Endothelial cell (in vitro differentiated cells): ENCODE measurements at regions not wholly inside any gene's neighbourhood (a gene's known extent, or its start where the extent isn't known, plus 50 kb on each side); places are given as distances from the start of the nearest gene placed in this dataset.

Experiments
- DNase-seq: peaks from one replicate; pipeline ENCODE4 v3.0.0; 2021; ENCODE audit warnings: low spot score
- H3K27ac Mint-ChIP-seq: one replicate; pipeline ENCODE4 v1.8.0; 2021; ENCODE audit warnings: mixed read lengths, inconsistent platforms; ENCODE audit not compliant: unreplicated experiment
- H3K27me3 Mint-ChIP-seq: one replicate; pipeline ENCODE4 v1.8.0; 2021; ENCODE audit warnings: mild to moderate bottlenecking, moderate library complexity, mixed read lengths, inconsistent platforms; ENCODE audit not compliant: unreplicated experiment
- H3K36me3 Mint-ChIP-seq: one replicate; pipeline ENCODE4 v1.8.0; 2021; ENCODE audit warnings: mild to moderate bottlenecking, low read depth, mixed read lengths, inconsistent platforms; ENCODE audit not compliant: unreplicated experiment
- H3K4me1 Mint-ChIP-seq: one replicate; pipeline ENCODE4 v1.8.0; 2021; ENCODE audit warnings: mild to moderate bottlenecking, mixed read lengths, inconsistent platforms; ENCODE audit not compliant: unreplicated experiment
- H3K4me3 Mint-ChIP-seq: one replicate; pipeline ENCODE4 v1.8.0; 2021; ENCODE audit warnings: mild to moderate bottlenecking, mixed read lengths, inconsistent platforms; ENCODE audit not compliant: unreplicated experiment
- H3K9me3 Mint-ChIP-seq: one replicate; pipeline ENCODE4 v1.8.0; 2021; ENCODE audit warnings: mixed read lengths, inconsistent platforms; ENCODE audit not compliant: unreplicated experiment
- TF ChIP-seq, protein P1 (sequence below): fragments of 200-600 bp; sonication (generic); IDR thresholded peaks from one replicate; pipeline ENCODE4 v1.5.0; 2021; ENCODE audit warnings: antibody characterized with exemption; ENCODE audit not compliant: unreplicated experiment

DNA sequence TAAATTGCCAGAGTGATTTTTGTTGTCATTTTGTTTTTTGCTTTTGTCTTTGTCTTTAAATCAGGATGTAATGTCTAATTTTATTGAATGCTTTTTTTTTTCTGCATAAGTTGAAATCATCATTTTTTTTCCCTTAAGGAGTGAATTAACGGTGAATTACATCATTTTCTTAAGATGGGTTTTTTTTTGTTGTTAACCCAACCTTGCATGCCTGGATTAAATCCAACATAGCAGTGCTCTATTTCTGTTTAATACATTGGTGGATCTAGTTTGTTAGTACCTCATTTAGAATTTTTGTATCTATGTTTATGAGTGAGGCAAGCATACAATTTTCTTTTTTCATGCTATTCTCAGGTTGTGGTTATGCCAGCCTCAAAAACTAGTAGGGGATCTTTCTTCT, 186.4 kb upstream of the TMC3 start:
- Mint-ChIP-seq H3K36me3 (no peaks in the 10 kb centered on the region), H3K9me3 (no peaks in the 10 kb centered on the region), H3K4me1 (no peaks in the 10 kb centered on the region), H3K4me3 (no peak overlapping the region), H3K27ac (no peak overlapping the region), H3K27me3 (no peaks in the 10 kb centered on the region)
- TF ChIP-seq, protein P1, sequence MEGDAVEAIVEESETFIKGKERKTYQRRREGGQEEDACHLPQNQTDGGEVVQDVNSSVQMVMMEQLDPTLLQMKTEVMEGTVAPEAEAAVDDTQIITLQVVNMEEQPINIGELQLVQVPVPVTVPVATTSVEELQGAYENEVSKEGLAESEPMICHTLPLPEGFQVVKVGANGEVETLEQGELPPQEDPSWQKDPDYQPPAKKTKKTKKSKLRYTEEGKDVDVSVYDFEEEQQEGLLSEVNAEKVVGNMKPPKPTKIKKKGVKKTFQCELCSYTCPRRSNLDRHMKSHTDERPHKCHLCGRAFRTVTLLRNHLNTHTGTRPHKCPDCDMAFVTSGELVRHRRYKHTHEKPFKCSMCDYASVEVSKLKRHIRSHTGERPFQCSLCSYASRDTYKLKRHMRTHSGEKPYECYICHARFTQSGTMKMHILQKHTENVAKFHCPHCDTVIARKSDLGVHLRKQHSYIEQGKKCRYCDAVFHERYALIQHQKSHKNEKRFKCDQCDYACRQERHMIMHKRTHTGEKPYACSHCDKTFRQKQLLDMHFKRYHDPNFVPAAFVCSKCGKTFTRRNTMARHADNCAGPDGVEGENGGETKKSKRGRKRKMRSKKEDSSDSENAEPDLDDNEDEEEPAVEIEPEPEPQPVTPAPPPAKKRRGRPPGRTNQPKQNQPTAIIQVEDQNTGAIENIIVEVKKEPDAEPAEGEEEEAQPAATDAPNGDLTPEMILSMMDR, result no peak
- DNase-seq, result no peak

DNA sequence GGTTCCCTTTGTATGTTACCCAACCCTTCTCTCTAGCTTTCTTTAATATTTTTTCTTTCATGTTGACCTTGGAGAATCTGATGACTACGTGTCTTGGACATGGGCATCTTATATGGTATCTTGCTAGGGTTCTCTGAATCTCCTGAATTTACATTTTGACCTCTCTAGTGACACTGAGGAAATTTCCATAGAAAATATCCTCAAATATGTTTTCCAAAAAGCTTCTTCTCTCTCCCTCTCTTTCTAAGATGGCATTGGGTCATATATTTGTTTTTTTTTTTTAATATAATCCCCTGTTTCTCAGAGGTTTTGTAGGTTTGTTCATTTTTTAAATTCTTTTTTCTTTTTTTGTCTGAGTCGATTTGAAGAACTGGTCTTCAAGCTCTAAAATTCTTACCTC, 184.0 kb upstream of the TMC3 start:
- no peaks in the 10 kb centered on the region for H3K36me3 Mint-ChIP-seq
- TF ChIP-seq, protein P1, result no peak
- no peak overlapping the region for H3K4me3 Mint-ChIP-seq

DNA sequence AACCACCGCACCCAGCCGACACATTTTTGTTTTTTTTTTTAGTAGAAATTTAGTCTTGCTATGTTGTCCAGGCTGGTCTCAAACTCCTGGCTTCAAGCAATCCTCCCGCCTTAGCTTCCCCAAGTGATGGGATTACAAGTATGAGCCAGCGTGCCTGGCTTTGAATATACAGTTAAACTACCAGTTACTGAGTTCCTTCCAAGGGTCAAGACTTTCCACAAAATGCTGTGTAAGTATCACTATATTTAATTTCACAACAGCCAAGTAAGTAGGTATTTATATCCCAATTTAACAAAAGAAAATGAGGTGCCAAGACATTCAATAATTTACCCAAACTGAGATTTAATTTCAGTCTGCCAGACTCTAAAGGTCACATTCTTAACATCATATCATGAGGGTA, 181.3 kb upstream of the TMC3 start:
- no peak overlapping the region for H3K4me3 Mint-ChIP-seq
- H3K27me3 Mint-ChIP-seq, result no peaks in the 10 kb centered on the region
- peaks cover 4% of the 10 kb centered on the region for H3K4me1 Mint-ChIP-seq
- no peak for DNase-seq
- H3K9me3 Mint-ChIP-seq, result no peaks in the 10 kb centered on the region
- TF ChIP-seq, protein P1, result no peak
- no peaks in the 10 kb centered on the region for H3K36me3 Mint-ChIP-seq
- no peak overlapping the region for H3K27ac Mint-ChIP-seq

More for the DNA sequence above, 184.0 kb upstream of the TMC3 start:
- Mint-ChIP-seq H3K27ac (no peak overlapping the region), H3K27me3 (no peaks in the 10 kb centered on the region), H3K9me3 (no peaks in the 10 kb centered on the region), H3K4me1 (peaks cover 3% of the 10 kb centered on the region)
- DNase-seq, result no peak

DNA sequence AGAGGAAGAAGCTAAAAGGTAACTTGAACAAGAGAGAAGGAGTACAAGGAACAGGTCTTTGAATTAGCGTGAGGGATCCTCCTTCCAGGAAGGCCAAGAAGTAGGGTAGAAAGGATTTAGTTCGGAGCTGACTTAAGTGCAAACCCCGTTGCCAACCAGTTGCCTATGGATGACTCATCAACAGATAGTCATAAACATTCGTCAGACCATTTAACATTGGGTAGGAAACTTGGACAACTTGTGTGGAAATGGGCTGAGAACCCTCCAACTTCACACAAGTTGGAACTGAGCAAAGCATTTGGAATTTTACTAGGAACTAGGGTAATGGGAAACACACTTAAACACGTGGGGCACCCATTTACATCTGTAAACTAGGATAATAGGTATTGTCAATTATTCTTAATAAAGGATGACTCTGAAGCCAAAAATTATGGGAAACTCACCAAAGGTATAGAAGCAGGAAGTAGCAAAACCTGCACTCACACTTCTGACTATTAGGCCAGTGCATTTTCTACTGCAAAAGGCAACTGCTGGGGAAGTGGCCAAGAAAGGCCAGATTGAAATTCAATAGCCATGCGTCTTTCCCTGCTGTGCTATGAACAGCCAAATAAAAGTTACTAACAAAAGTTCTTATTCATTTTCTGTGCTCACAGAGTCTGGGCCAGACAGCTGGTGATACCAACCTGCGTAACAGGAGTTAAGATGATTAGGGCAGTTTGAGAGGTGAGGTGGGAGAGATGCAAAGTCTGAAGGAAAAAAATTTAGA, 174.5 kb upstream of the TMC3 start:
- Mint-ChIP-seq H3K4me1 (peaks cover 4% of the 10 kb centered on the region), H3K27me3 (no peaks in the 10 kb centered on the region), H3K27ac (no peak overlapping the region), H3K36me3 (no peaks in the 10 kb centered on the region), H3K9me3 (no peaks in the 10 kb centered on the region), H3K4me3 (no peak overlapping the region)
- TF ChIP-seq, protein P1, result no peak
- no peak for DNase-seq

DNA sequence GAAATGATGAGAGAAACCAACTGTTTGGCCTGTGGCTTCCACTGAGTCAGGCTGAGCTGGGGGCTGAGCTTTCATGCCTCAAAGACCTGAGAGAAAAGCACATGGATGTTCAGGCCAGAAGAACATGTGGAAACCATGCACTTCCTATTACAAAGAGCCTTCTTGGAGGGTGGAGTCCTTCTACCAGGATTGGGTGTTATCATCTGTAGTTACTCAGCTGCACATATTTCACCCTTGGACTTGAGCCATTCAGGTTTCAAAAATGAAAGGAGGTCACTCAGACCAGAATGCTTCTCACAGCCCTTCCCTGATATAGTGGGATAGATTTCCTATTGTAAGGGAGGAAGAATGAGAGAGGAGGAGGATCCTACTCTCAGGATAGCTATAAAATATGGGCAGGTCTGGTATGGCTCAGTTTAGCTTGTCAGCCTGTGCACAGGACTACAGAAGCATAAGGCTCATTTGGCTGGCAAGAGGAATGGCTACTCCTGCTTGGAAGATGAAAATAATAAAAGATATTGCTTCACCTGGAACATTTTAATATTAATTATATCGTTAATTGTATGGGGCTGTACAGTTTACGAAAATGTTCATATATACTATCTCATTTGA, 173.6 kb upstream of the TMC3 start:
- Mint-ChIP-seq H3K9me3 (no peaks in the 10 kb centered on the region), H3K36me3 (no peaks in the 10 kb centered on the region), H3K27me3 (no peaks in the 10 kb centered on the region), H3K4me3 (no peak overlapping the region), H3K4me1 (no peaks in the 10 kb centered on the region), H3K27ac (no peak overlapping the region)
- DNase-seq, result no peak
- TF ChIP-seq, protein P1, result no peak
